ENCODE measurements at regions not wholly inside any gene's neighbourhood (a gene's known extent, or its start where the extent isn't known, plus 50 kb on each side); places are given as distances from the start of the nearest gene placed in this dataset.

DNA sequence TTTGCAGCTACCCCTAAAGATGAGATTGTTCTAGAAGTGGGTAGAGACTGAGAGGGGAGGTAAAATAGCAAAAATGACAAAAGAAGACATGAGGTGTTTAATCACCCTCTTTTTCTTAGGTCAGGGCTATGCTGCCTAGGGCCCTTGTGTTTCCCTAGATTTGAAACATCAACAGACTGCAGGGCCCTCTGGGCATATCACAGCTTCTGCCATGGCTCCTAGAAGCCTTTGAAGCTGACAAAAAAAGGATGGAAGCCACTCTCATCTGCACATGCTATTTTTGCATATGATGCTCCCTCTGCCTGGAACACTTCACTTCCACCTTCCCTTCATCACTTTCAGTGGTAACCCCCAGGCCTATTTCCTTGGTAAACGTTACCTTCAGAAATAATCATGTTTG is 68.1 kb downstream of the BTG1 start:
- TF ChIP-seq CTCF (IDR thresholded peaks at IDR 0.05; ENCODE audit: insufficient read depth, missing control alignments) = no peak
- FAIRE-seq (no peak), DNase-seq (ENCODE audit: insufficient read length, low spot score) (no peak)

- DNase-seq (ENCODE audit: insufficient read length, low spot score) = no peak
- no peak for TF ChIP-seq CTCF (IDR thresholded peaks at IDR 0.05; ENCODE audit: insufficient read depth, missing control alignments)
- no peak for FAIRE-seq
Observed at GRCh38 chr12:92076101-92076500, 69.5 kb downstream of the BTG1 start.

GRCh38 chr12:92075425-92075914 is 70.2 kb downstream of the BTG1 start:
- TF ChIP-seq CTCF (IDR thresholded peaks at IDR 0.05; ENCODE audit: insufficient read depth, missing control alignments) = no peak
- DNase-seq (ENCODE audit: insufficient read length, low spot score) (no peak), FAIRE-seq (no peak)

GRCh38 chr12:92074889-92075288 is 70.8 kb downstream of the BTG1 start:
- TF ChIP-seq CTCF (IDR thresholded peaks at IDR 0.05; ENCODE audit: insufficient read depth, missing control alignments) = no peak

GRCh38 chr12:92073094-92073493 is 72.6 kb downstream of the BTG1 start:
- no peak for FAIRE-seq
- DNase-seq (ENCODE audit: insufficient read length, low spot score) = no peak
- TF ChIP-seq CTCF (IDR thresholded peaks at IDR 0.05; ENCODE audit: insufficient read depth, missing control alignments) = no peak

More at GRCh38 chr12:92074889-92075288, 70.8 kb downstream of the BTG1 start:
- DNase-seq (ENCODE audit: insufficient read length, low spot score) (no peak), FAIRE-seq (no peak)

DNA sequence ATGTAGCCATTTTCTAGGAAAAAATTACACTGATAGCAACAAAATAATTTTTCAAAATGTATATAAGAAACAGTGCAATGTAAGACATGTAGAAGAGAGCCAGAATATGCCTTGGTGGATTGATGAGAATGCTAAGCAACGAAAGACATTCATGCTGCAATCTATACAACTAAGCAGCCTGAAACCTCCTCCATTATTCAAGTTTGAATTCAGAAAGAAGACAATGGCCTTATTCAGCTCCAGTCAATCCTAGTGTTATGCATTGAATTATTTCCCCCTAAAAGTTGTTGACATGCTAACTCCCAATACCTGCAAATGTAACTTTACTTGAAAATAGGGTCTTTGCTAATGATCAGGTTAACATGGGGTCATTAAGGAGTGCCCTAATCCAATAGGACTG is 73.5 kb downstream of the BTG1 start:
- FAIRE-seq = no peak

More for the DNA sequence above, 73.5 kb downstream of the BTG1 start:
- no peak for DNase-seq (ENCODE audit: insufficient read length, low spot score)
- no peak for TF ChIP-seq CTCF (IDR thresholded peaks at IDR 0.05; ENCODE audit: insufficient read depth, missing control alignments)

Measured in D721Med (cell line).